Neutrophil (primary cell): ENCODE measurements at regions not wholly inside any gene's neighbourhood (a gene's known extent, or its start where the extent isn't known, plus 50 kb on each side); places are given as distances from the start of the nearest gene placed in this dataset.

Experiments
- H3K27ac ChIP-seq: fragments of 200-600 bp; sonication (generic); 2 replicates; pipeline ENCODE4 v1.5.1; 2016; ENCODE audit warnings: mild to moderate bottlenecking, moderate library complexity
- H3K27me3 ChIP-seq: fragments of 200-600 bp; sonication (generic); 2 replicates; pipeline ENCODE4 v1.6.0; 2016; ENCODE audit warnings: mild to moderate bottlenecking
- H3K36me3 ChIP-seq: fragments of 200-600 bp; sonication (generic); 2 replicates; pipeline ENCODE4 v1.5.1; 2017
- H3K4me1 ChIP-seq, 2 experiments: fragments of 200-600 bp in 1 of 2; sonication (generic) in 1 of 2; 1 replicate in 1 of 2; 2 replicates in 1 of 2; pipeline versions ENCODE4 v1.5.1 to v1.6.1; 2013 to 2016; ENCODE audit warnings: low read depth in 1 of 2, low read length in 1 of 2, mild to moderate bottlenecking in 1 of 2, moderate library complexity in 1 of 2; ENCODE audit not compliant: control insufficient read depth in 1 of 2, insufficient read depth in 1 of 2
- H3K4me3 ChIP-seq, 2 experiments: fragments of 200-600 bp in 1 of 2; sonication (generic) in 1 of 2; 1 replicate in 1 of 2; 2 replicates in 1 of 2; pipeline ENCODE4 v1.5.1; 2013 to 2016; ENCODE audit warnings: low read depth in 1 of 2, low read length in 1 of 2, mild to moderate bottlenecking in 1 of 2, moderate library complexity in 1 of 2
- H3K9me3 ChIP-seq: fragments of 200-600 bp; sonication (generic); 2 replicates; pipeline ENCODE4 v1.5.1; 2016
- CTCF ChIP-seq: fragments of 200-600 bp; sonication (generic); IDR thresholded peaks from 2 replicates; pipeline ENCODE4 v1.5.1; 2016; ENCODE audit warnings: antibody characterized with exemption

- Histone ChIP-seq H3K36me3 (no peaks in the 10 kb centered on the region), H3K9me3 (no peaks in the 10 kb centered on the region), H3K27ac (no peak overlapping the region), H3K4me3 (no peak overlapping the region), H3K4me1 (no peaks in the 10 kb centered on the region), H3K27me3 (no peaks in the 10 kb centered on the region)
- no peak for TF ChIP-seq CTCF
Measured at GRCh38 chr5:67506241-67506640, 309.6 kb upstream of the CD180 start.

GRCh38 chr5:67502951-67503350 lies 306.4 kb upstream of the CD180 start:
- H3K4me3 ChIP-seq, result no peak overlapping the region
- H3K4me1 ChIP-seq, result no peaks in the 10 kb centered on the region
- H3K9me3 ChIP-seq, result no peaks in the 10 kb centered on the region
- no peaks in the 10 kb centered on the region for H3K27me3 ChIP-seq
- TF ChIP-seq CTCF, result no peak
- no peak overlapping the region for H3K27ac ChIP-seq
- no peaks in the 10 kb centered on the region for H3K36me3 ChIP-seq

GRCh38 chr5:67496051-67496450 lies 299.5 kb upstream of the CD180 start:
- no peaks in the 10 kb centered on the region for H3K4me1 ChIP-seq
- no peak overlapping the region for H3K4me3 ChIP-seq
- no peak overlapping the region for H3K27ac ChIP-seq
- no peaks in the 10 kb centered on the region for H3K27me3 ChIP-seq
- no peaks in the 10 kb centered on the region for H3K9me3 ChIP-seq
- no peak for TF ChIP-seq CTCF
- no peaks in the 10 kb centered on the region for H3K36me3 ChIP-seq

- Histone ChIP-seq H3K4me1 (no peaks in the 10 kb centered on the region), H3K27me3 (no peaks in the 10 kb centered on the region), H3K27ac (no peak overlapping the region), H3K36me3 (no peaks in the 10 kb centered on the region), H3K4me3 (no peak overlapping the region), H3K9me3 (no peaks in the 10 kb centered on the region)
- no peak for TF ChIP-seq CTCF
Measured at GRCh38 chr5:67495072-67495471, 298.5 kb upstream of the CD180 start.

- no peak overlapping the region for H3K27ac ChIP-seq
- H3K4me1 ChIP-seq, result no peaks in the 10 kb centered on the region
- no peaks in the 10 kb centered on the region for H3K36me3 ChIP-seq
- H3K4me3 ChIP-seq, result no peak overlapping the region
- TF ChIP-seq CTCF, result no peak
- H3K27me3 ChIP-seq, result no peaks in the 10 kb centered on the region
- H3K9me3 ChIP-seq, result no peaks in the 10 kb centered on the region
Measured at GRCh38 chr5:67494186-67494855, 297.7 kb upstream of the CD180 start.
